IMR-90 (cell line): ENCODE measurements at regions not wholly inside any gene's neighbourhood (a gene's known extent, or its start where the extent isn't known, plus 50 kb on each side); places are given as distances from the start of the nearest gene placed in this dataset.

Source experiments
- ATAC-seq: fragments of 200-7000 bp; cut with Tn5 transposase; 2 replicates; pipeline ENCODE4 v1.9.1; 2020; ENCODE audit warnings: low read depth, mild to moderate bottlenecking, moderate library complexity
- BruUV-seq: library from RNA; stranded (reverse); fragments of 400-500 nt; replicated peaks from 2 replicates; lab custom pipeline; 2021; lab: Mats Ljungman, UMichigan
- CTCF ChIA-PET: fragments of 300-600 bp; formaldehyde crosslinking; extraction: SDS; loops from one replicate; lab custom pipeline; 2021; ENCODE audit warnings: antibody characterized with exemption; lab: Yijun Ruan, JAX
- POLR2A ChIA-PET: fragments of 300-600 bp; sonication (Branson Sonifier 250); formaldehyde crosslinking; loops from one replicate; lab custom pipeline; 2022; ENCODE audit warnings: antibody characterized with exemption; ENCODE audit not compliant: unreplicated experiment; lab: Charles Lee
- DNase-seq: peaks from one replicate; pipeline ENCODE4 v3.0.0; 2013
- H2AFZ ChIP-seq: replicated peaks from 2 replicates; pipeline ENCODE3; 2013; ENCODE audit warnings: low read length, mild to moderate bottlenecking; ENCODE audit not compliant: poor library complexity
- H2AK5ac ChIP-seq: 2 replicates; pipeline ENCODE4 v1.6.1; 2013; ENCODE audit warnings: low read depth, low read length, inconsistent platforms
- H2AK9ac ChIP-seq: replicated peaks from 2 replicates; pipeline ENCODE3; 2013; ENCODE audit warnings: mild to moderate bottlenecking, low read depth, low read length, moderate library complexity; ENCODE audit not compliant: poor library complexity
- H2BK120ac ChIP-seq: 2 replicates; pipeline ENCODE4 v1.6.1; 2013; ENCODE audit warnings: low read depth, low read length, inconsistent platforms
- H2BK15ac ChIP-seq: 3 replicates; pipeline ENCODE4 v1.6.1; 2013; ENCODE audit warnings: low read depth, low read length, inconsistent platforms
- H2BK20ac ChIP-seq: 2 replicates; pipeline ENCODE4 v1.6.1; 2013; ENCODE audit warnings: low read depth, mild to moderate bottlenecking, inconsistent platforms, low read length, moderate library complexity
- H2BK5ac ChIP-seq: 2 replicates; pipeline ENCODE4 v1.6.1; 2013; ENCODE audit warnings: mild to moderate bottlenecking, low read depth, low read length, inconsistent platforms; ENCODE audit not compliant: poor library complexity, severe bottlenecking
- H3K14ac ChIP-seq: replicated peaks from 2 replicates; pipeline ENCODE4 v1.6.1; 2013; ENCODE audit warnings: low read depth, low read length, inconsistent platforms
- H3K18ac ChIP-seq: 2 replicates; pipeline ENCODE4 v1.6.1; 2013; ENCODE audit warnings: low read depth, low read length, control low read depth
- H3K23ac ChIP-seq: 2 replicates; pipeline ENCODE4 v1.6.1; 2013; ENCODE audit warnings: low read depth, low read length, inconsistent platforms
- H3K27ac ChIP-seq: 2 replicates; pipeline ENCODE4 v1.5.1; 2013; ENCODE audit warnings: mild to moderate bottlenecking, control low read depth, low read length; ENCODE audit not compliant: insufficient read depth
- H3K27me3 ChIP-seq: 2 replicates; pipeline ENCODE4 v1.6.1; 2013; ENCODE audit warnings: low read length; ENCODE audit not compliant: control insufficient read depth, insufficient read depth
- H3K36me3 ChIP-seq: 2 replicates; pipeline ENCODE4 v1.6.1; 2013; ENCODE audit warnings: low read length, mixed read lengths; ENCODE audit not compliant: control insufficient read depth, insufficient read depth
- H3K4ac ChIP-seq: 2 replicates; pipeline ENCODE4 v1.6.1; 2013; ENCODE audit warnings: low read depth, low read length, inconsistent platforms
- H3K4me1 ChIP-seq: 2 replicates; pipeline ENCODE4 v1.6.1; 2013; ENCODE audit warnings: low read length, mixed read lengths; ENCODE audit not compliant: control insufficient read depth, insufficient read depth
- H3K4me2 ChIP-seq: 2 replicates; pipeline ENCODE4 v1.6.1; 2013; ENCODE audit warnings: low read depth, mild to moderate bottlenecking, control low read depth, low read length, moderate library complexity
- H3K4me3 ChIP-seq: 2 replicates; pipeline ENCODE4 v1.5.1; 2013; ENCODE audit warnings: low read depth, mild to moderate bottlenecking, control low read depth, low read length, moderate library complexity; ENCODE audit not compliant: insufficient read depth
- H3K56ac ChIP-seq: 2 replicates; pipeline ENCODE4 v1.6.1; 2013; ENCODE audit warnings: low read length, inconsistent platforms; ENCODE audit not compliant: insufficient read depth; ENCODE audit errors: extremely low read depth
- H3K79me1 ChIP-seq, 2 experiments: 2 replicates each; pipeline ENCODE4 v1.6.1; 2013; ENCODE audit warnings: low read length in 2 of 2, inconsistent platforms in 1 of 2, low read depth in 1 of 2
- H3K9ac ChIP-seq: 2 replicates; pipeline ENCODE4 v1.6.1; 2013; ENCODE audit warnings: low read depth, low read length, control low read depth
- H3K9me1 ChIP-seq: 2 replicates; pipeline ENCODE4 v1.6.1; 2013; ENCODE audit warnings: low read length, inconsistent platforms; ENCODE audit not compliant: insufficient read depth
- H3K9me3 ChIP-seq: 2 replicates; pipeline ENCODE4 v1.6.1; 2013; ENCODE audit warnings: low read length; ENCODE audit not compliant: control insufficient read depth, insufficient read depth
- H4K20me1 ChIP-seq: 2 replicates; pipeline ENCODE4 v1.6.1; 2013; ENCODE audit warnings: low read length, inconsistent platforms; ENCODE audit not compliant: insufficient read depth
- H4K5ac ChIP-seq: 2 replicates; pipeline ENCODE4 v1.6.1; 2013; ENCODE audit warnings: mild to moderate bottlenecking, low read depth, low read length, control low read depth
- H4K8ac ChIP-seq, 2 experiments: 2 replicates each; pipeline ENCODE4 v1.6.1; 2013; ENCODE audit warnings: low read depth in 2 of 2, low read length in 2 of 2, control low read depth in 1 of 2, inconsistent platforms in 1 of 2
- H4K91ac ChIP-seq: 2 replicates; pipeline ENCODE4 v1.6.1; 2013; ENCODE audit warnings: low read depth, low read length, inconsistent platforms; ENCODE audit not compliant: insufficient read depth
- CHD1 ChIP-seq: IDR thresholded peaks from 2 replicates; pipeline ENCODE4 v1.6.1; 2012; ENCODE audit warnings: low read depth, low read length, improper control_type of control experiment
- FOS ChIP-seq: fragments of 150-350 bp; IDR thresholded peaks from 2 replicates; pipeline ENCODE4 v1.6.1; 2016; ENCODE audit warnings: low read depth, low read length
- MXI1 ChIP-seq: IDR thresholded peaks from 2 replicates; pipeline ENCODE4 v1.6.1; 2012; ENCODE audit warnings: low read depth, mild to moderate bottlenecking, low read length, moderate library complexity, borderline replicate concordance
- RCOR1 ChIP-seq: IDR thresholded peaks from 2 replicates; pipeline ENCODE4 v1.6.1; 2012; ENCODE audit warnings: mild to moderate bottlenecking, low read length, improper control_type of control experiment; ENCODE audit not compliant: insufficient replicate concordance
- WGBS, 2 experiments: methylation state at CpG; one replicate each; pipeline versions ENCODE4 v1.1.5 to v1.1.7; 2013; ENCODE audit warnings: missing lambda C conversion rate in 2 of 2; ENCODE audit not compliant: insufficient read length in 1 of 2; ENCODE audit errors: extremely low coverage in 2 of 2; 5-methylcytosine and 5-hydroxymethylcytosine counted together
- dilution Hi-C: fragments of 300-500 bp; cut with HindIII; formaldehyde crosslinking; loops from one replicate; pipeline ENCODE4 v1.14.3; 2018; ENCODE audit warnings: low sequenced_read_pairs; ENCODE audit not compliant: unreplicated experiment
- in situ Hi-C: fragments of 300-500 bp; cut with MboI; formaldehyde crosslinking; loops from 3 replicates; pipeline ENCODE4 v1.14.3; 2019; ENCODE audit warnings: low sequenced_read_pairs, inconsistent platforms, mixed read lengths
- intact Hi-C: fragments of 100-400 bp; cut with micrococcal nuclease; formaldehyde crosslinking; loops from 2 replicates; pipeline ENCODE4 v1.10.0; 2022

DNA sequence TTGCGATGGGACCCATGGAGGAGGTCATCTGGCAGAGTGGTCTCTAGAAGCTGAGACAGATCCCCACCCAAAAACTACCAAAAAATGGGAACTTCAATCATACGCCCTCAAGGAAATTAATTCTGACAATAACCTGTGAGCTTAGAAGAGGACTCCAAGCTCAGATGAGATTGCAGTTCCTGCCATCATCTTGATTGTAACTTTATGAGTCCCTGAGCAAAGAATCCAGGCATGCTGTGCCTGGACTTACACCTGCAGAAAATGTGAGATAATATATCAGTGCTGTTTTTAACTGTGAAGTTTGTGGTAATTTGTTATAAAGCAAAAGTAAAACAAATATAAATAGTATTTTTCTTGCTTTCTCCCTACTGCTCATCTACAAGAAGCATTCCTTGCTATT is 299.6 kb upstream of the MBL2 start:
- CTCF ChIA-PET = no interaction called here
- intact Hi-C loops = no loop called here

More for the DNA sequence above, 299.6 kb upstream of the MBL2 start:
- in situ Hi-C loops (no loop called here), dilution Hi-C loops (no loop called here)
- H3K9me1 ChIP-seq = no peaks in the 10 kb centered on the region
- no peaks in the 10 kb centered on the region for H3K9me3 ChIP-seq
- H4K91ac ChIP-seq = no peak overlapping the region
- H3K79me1 ChIP-seq = no peaks in the 10 kb centered on the region
- no peak overlapping the region for H2BK15ac ChIP-seq
- H3K14ac ChIP-seq = no peak overlapping the region
- no TSS peak for BruUV-seq
- DNase-seq (no peak), ATAC-seq (no peak)
- no peak overlapping the region for H2BK20ac ChIP-seq
- H3K36me3 ChIP-seq = no peaks in the 10 kb centered on the region
- H3K4ac ChIP-seq = no peak overlapping the region
- no peak overlapping the region for H4K5ac ChIP-seq
- H3K4me1 ChIP-seq = no peaks in the 10 kb centered on the region
- no peak overlapping the region for H3K18ac ChIP-seq
- H3K56ac ChIP-seq = no peak overlapping the region
- no peak overlapping the region for H2BK5ac ChIP-seq
- H3K27ac ChIP-seq = no peak overlapping the region
- no peaks in the 10 kb centered on the region for H4K20me1 ChIP-seq
- TF ChIP-seq FOS = no peak
- no peak for TF ChIP-seq CHD1
- TF ChIP-seq MXI1 = no peak
- TF ChIP-seq RCOR1 = no peak
- H3K4me2 ChIP-seq = no peak overlapping the region
- no peak overlapping the region for H2BK120ac ChIP-seq
- WGBS, 2 experiments = no CpG with 5 or more reads among the region's 2 CpGs
- no peak overlapping the region for H3K9ac ChIP-seq
- no peak overlapping the region for H3K23ac ChIP-seq
- no peak overlapping the region for H2AK9ac ChIP-seq
- no peak overlapping the region for H2AFZ ChIP-seq
- POLR2A ChIA-PET = no interaction called here
- H4K8ac ChIP-seq = no peak overlapping the region
- no peaks in the 10 kb centered on the region for H3K27me3 ChIP-seq
- H3K4me3 ChIP-seq = no peak overlapping the region
- H2AK5ac ChIP-seq = no peak overlapping the region
